Activated naive CD4-positive, alpha-beta T cell treated with anti-CD3 and anti-CD28 coated beads, Interleukin-2, amount 50 U/mL, for 16 hours (primary cell): ENCODE measurements at regions not wholly inside any gene's neighbourhood (a gene's known extent, or its start where the extent isn't known, plus 50 kb on each side); places are given as distances from the start of the nearest gene placed in this dataset.

Experiments used
- DNase-seq: peaks from one replicate; pipeline ENCODE4 v3.0.0-alpha.2; 2020

DNA sequence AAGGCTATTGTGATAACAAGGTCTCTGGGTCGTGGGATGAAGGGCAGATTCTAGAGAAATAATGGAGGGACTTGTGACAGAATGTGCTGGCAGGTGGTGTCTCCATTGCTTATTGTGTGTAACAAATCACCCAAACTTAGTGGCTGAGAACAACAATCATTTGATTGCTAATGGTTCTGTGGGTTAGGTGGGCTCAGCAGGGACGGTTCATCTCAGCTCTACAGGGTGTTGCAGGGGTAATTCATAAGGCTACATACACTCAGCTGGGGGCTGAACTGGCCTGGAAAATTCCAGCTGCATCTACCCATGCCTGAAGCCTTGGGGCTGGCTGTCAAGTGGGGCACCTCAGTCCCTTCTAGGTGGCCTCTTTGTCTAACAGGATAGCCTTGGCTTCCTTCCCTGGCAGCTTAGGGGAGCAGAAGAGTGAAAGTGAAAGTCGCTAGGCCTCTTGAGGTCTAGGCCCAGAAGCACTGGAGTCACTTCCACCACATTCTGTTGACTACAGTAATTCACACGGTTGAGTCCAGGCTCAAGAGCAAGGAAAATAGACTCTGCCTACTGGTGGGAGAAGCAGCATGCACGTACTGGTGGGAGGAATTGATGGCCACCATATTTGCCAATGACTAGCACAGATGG is 308.9 kb downstream of the MN1 start:
- DNase-seq = no peak

- DNase-seq = no peak
Observed at GRCh38 chr22:27493796-27494195, 307.8 kb downstream of the MN1 start.

DNA sequence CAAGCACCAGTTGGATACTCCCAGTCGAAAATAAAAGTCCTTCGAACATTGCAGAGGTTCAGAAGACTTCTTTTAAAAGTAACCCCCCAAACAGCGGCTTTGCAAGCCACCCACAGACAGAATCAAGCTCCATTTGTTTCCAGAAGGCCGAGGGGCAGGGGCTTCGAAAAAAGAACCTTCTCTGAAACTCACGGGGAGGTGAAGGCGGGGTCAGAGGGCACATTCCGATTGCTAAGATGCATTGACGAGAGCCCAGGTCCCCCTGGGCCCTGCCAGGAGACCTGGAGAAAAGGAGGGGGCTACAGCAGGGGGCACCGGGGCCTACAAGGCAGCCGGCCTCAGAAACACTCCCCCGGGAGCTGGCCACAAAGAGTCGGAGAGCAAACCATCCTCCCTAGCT is 306.8 kb downstream of the MN1 start:
- DNase-seq = no peak

GRCh38 chr22:27495325-27495724 is 306.2 kb downstream of the MN1 start:
- no peak for DNase-seq

GRCh38 chr22:27499121-27499520 is 302.4 kb downstream of the MN1 start:
- no peak for DNase-seq

DNA sequence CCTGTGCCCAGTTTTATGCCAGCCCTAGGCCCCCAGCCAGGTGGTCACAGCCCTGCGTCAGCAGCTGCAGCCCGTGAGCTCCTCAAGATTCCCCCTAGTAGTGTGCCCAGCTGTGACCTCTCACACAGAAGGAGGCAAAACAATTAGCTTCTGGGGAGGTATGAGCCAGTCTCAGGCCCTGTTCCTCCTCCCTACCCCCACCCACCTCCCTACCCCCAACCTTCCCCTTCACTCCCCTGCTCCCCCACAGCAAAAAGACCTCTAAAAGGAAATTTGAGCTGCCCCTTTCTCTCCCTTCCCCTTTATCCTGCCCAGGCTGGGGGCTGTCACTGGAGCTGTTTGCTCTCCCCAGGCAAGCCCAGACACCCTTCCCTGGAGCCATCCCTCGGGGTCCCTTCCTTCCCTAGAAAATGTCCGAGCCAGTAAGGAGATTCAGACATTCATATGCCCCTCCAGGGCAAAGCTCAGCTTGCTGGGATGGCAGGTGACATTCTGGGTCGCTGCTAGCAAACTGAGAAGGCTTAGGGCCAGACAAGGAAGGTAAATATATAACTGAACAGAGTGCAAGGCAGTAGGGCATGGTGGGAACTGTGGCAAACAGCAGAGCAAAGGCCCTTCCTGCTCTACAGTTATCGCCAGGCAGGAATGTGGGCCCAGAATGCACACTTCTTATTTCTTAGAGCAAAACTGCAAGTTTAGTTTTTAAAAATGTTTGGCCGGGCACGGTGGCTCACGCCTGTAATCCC is 300.2 kb downstream of the MN1 start:
- no peak for DNase-seq

- DNase-seq = no peak
Observed at GRCh38 chr22:27502327-27502726, 299.2 kb downstream of the MN1 start.

DNA sequence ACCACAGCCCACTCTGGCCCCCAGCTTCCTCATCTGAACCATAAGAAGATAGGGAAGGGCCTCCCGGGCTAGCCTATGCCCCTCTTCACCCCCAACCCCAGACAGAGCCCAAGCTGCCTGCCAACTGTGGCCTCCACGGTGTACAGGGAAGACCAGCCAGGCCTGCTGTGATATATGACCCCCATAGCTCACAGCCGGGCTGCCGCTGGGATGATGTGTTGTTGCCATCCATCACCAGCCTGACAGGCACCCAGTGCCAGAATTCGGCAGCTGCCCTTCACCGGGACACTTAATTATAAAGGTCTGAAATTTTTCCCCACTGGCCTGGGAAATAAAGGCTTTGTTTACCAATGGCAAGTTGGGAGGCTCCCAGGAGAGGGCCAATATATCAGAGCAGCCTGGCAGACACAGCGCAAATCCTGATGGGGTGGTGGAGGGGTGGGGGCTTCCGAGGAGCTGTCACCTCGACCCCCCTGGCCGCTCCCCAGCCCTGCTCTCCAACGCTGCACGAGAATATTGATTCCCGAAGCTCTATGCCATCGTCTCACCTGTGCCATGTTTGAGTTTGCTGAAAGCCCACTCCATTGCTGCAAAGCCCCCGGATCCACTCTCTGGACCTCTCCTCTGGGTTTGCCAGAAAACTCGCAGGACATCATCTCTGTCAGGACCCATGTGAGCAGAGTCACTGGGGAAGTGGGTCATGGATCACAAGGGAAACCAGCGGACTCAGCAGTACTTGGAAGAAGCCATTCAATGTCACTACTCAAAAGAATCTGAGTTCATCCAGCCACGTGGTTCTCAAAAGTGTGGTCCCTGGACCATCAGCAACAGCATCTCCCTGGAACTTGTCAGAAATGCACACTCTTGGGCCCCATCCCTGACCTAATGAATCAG is 296.9 kb downstream of the MN1 start:
- no peak for DNase-seq

- no peak for DNase-seq
Observed at GRCh38 chr22:27507111-27507611, 294.4 kb downstream of the MN1 start.

DNA sequence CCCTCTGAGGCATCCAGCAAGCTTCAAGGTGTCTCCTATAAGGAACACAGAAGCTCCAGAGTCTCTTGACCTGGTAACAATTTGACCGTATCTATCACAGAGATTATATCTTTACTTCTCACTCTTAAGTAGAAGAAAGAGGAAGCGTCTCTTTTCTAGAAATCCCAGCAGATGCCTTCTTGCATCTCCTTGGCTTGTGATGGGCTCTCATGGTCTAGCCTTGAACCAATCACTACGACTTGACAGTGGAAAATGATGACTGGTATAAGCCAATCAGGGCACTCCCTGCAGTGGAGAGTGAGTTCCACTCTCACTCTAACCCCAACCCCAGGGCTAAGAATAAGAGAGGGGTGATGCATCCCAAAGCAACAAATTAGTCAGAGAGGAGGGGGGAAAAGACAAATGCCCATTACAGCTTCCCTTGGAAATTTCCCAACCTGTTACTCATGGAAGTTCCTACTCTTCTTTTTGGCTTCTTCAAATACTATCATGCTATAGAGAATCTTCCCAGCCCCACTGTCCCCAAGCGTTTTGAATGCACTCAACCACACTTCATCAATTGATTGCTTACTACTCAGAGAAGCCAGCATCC is 293.5 kb downstream of the MN1 start:
- DNase-seq = no peak

DNA sequence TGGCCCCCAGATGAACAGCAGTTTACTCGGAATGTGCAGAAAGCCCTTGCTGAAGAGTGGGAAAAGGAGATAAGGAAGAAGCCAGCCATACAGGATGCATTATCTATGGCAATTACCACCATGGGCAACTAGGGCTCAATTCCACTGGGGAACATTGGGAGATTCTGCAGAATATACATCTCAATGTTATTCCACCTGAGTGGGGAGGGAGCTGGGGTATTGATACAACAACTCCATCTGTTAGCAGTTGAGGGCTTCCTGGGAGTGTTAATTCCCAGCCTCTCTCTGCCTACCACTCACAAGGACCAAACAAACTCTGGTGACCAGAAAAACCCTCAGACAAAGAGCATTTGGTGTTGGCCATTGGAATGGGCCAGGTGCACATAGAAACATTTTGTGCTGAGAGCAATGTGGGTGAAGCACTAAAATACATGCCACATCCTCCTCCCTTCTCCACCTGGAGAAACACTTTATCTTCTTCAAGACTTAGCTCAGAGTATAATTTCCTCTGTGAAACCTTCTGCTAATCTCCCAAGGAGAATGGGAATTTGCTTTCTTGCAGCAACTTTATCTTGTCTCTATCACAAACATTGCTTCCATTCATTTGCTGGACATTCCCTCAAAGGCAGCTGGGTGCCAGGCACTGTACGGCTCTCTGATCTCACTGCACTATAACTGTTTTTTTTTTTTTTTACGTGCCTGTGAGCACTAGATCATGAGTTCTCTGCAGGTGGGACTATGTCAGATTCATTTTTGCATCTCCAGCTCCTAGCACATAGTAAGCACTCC is 292.2 kb downstream of the MN1 start:
- no peak for DNase-seq

DNA sequence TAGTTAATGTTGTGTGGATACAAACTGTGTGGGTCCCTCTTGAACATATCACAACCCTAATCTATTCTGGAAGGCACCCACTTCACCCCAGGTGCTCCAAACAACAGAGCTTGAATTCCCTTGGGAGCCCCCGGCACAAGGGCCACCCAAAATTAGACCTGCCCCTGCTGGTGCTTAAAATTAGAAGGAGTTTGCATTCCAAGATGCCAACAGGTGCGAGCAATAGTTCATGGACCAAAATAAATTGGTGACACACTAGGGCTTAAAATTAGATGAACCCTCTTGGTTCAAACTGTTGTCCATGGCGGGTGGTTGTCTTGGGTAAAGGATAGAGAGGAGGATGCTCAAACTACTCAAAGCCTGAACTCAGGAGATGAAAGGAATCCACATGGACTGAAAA is 291.5 kb downstream of the MN1 start:
- DNase-seq = no peak

DNA sequence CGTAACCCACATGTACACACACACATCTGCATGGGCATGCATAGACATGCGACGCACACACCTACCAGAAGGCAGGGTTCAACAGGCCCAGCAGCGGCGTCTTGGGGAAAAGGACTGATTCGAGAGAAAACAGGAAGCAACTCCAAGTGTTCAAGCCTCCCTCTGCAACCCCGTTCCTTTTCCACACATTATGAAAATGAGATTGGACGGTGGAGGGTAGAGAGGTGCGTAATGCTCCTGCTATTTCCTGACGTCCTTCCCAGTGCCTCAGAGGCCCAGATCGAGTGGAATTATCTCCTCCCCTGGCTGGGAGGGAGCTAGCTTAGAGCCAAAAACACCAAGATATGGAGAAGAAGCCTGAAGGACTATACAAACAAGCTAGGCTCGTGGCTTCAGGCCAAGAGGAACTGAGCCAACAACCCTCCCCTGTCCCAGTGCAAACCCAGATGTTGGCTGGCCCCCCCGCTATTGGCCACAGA is 289.2 kb downstream of the MN1 start:
- no peak for DNase-seq

- no peak for DNase-seq
Observed at GRCh38 chr22:27513021-27513420, 288.5 kb downstream of the MN1 start.

DNA sequence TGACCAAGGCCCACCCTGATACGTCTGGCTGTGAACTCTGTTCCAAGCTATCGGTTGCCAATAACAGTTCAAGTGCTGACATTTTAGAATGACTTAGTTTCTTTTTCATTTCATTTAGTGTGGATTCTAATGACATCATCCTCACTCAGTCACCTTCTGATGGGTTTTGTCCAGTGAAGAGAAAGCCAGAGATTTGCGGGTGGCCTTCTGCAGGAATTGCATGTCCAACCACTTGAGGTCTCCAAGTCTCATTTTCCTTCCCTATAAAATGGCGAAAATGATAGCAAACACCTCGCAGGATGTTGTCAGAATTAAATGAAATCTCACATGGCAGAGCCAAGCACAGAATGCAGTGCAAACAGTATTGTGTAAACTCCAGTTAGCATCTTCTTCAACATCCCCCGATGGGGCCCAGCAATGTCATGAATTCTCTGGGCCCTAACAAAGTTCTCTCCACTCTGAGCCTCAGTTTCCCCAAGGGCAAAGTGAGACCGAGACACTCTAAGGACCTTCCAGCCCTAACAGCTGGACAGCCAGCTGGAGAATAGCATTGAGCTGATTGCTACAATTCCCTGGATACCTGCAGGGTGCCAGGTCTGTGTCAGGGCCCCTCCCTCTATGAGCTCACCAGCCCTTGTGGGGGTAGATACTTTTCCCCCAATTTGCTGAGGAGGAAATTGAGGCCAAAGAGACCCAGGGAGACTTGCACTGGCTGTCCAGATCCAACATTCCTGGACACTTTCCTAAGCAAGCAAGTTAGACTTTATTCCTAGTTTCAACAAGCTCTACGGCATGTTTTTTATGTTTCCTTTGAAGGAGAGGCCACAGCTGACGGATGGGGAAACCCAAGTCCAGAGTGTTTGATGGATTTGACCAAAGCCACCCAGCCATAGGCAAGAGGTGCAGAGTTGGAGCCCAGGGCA is 286.7 kb downstream of the MN1 start:
- no peak for DNase-seq

- DNase-seq = no peak
Observed at GRCh38 chr22:27517361-27518155, 284.0 kb downstream of the MN1 start.

- DNase-seq = no peak
Observed at GRCh38 chr22:27518531-27519340, 282.8 kb downstream of the MN1 start.

DNA sequence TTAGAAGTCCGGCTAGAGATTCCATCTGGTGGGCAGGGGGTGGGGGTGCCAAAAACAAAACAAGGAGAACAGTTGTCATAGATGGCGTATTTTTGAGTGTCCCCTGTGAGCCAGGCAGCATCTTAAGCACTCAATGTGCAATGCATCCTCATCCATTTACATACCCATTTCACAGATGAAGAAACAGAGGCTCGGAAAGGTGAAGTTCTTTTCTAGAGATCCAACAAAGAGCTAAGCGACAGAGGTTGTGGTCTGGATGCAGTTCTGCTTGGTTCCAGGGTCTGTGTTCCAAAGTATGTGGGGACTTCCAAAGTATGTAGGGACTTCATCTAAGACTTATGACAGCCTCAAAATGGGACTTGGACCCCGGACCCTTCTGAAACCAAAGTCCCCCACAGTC is 277.8 kb downstream of the MN1 start:
- DNase-seq = no peak

DNA sequence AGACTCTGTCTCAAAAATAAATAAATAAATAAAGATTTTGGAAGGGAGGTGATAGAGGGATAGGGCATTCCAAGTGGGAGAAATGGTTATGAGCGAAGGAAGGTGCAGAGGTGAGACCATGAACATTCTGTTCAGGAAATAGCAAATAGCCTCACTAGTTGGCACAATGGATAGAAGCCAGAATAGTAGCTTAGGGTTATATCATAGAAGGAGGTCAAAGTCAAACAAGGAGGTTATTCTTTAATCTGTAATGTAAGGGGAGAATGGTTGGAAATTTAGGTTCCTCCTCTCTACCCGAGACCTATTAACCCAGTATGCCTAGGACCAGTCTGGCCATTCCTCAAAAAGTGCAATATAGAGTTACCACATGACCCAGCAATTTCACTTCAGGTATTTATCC is 275.8 kb downstream of the MN1 start:
- no peak for DNase-seq
